ENCODE measurements at regions not wholly inside any gene's neighbourhood (a gene's known extent, or its start where the extent isn't known, plus 50 kb on each side); places are given as distances from the start of the nearest gene placed in this dataset.

GRCh38 chr4:17068392-17068791 is 169.9 kb upstream of the LDB2 start:
- TF ChIP-seq EZH2 (IDR thresholded peaks at IDR 0.05; ENCODE audit: low read depth): no peak
- TF ChIP-seq, protein P1, sequence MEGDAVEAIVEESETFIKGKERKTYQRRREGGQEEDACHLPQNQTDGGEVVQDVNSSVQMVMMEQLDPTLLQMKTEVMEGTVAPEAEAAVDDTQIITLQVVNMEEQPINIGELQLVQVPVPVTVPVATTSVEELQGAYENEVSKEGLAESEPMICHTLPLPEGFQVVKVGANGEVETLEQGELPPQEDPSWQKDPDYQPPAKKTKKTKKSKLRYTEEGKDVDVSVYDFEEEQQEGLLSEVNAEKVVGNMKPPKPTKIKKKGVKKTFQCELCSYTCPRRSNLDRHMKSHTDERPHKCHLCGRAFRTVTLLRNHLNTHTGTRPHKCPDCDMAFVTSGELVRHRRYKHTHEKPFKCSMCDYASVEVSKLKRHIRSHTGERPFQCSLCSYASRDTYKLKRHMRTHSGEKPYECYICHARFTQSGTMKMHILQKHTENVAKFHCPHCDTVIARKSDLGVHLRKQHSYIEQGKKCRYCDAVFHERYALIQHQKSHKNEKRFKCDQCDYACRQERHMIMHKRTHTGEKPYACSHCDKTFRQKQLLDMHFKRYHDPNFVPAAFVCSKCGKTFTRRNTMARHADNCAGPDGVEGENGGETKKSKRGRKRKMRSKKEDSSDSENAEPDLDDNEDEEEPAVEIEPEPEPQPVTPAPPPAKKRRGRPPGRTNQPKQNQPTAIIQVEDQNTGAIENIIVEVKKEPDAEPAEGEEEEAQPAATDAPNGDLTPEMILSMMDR (conservative IDR thresholded peaks at IDR 0.05): no peak
